ENCODE measurements at regions not wholly inside any gene's neighbourhood (a gene's known extent, or its start where the extent isn't known, plus 50 kb on each side); places are given as distances from the start of the nearest gene placed in this dataset.

DNA sequence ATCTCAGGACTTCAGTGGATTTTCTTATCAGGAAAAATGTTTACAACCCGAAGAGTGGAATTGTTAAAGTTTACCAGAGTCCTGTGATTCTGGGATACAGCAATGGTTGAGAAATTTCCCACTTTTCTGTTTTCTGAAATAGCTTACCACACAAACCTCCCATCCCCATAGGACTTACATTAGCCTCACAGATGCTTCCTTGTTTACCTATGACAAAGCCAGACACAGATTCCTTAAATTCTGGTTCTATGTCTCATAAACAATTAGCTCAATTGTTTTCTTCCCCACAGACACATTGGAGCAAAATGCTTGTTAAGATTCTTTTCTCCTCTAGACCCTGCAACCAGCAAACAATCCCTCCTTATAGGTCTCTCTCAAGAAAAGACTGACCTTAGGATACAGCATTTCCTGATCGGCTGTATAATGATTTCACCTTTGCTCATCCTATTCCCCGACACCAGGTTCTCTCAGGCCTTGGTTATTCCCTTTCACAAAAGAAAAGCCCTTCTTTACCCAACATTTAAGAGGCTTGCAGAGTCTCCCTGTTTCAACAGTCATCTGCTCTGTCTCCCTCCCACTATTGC is 886.2 kb downstream of the ARAP2 start:
- no peak for TF ChIP-seq EP300 (IDR thresholded peaks at IDR 0.05)
- TF ChIP-seq, protein P1, sequence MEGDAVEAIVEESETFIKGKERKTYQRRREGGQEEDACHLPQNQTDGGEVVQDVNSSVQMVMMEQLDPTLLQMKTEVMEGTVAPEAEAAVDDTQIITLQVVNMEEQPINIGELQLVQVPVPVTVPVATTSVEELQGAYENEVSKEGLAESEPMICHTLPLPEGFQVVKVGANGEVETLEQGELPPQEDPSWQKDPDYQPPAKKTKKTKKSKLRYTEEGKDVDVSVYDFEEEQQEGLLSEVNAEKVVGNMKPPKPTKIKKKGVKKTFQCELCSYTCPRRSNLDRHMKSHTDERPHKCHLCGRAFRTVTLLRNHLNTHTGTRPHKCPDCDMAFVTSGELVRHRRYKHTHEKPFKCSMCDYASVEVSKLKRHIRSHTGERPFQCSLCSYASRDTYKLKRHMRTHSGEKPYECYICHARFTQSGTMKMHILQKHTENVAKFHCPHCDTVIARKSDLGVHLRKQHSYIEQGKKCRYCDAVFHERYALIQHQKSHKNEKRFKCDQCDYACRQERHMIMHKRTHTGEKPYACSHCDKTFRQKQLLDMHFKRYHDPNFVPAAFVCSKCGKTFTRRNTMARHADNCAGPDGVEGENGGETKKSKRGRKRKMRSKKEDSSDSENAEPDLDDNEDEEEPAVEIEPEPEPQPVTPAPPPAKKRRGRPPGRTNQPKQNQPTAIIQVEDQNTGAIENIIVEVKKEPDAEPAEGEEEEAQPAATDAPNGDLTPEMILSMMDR (IDR thresholded peaks at IDR 0.05), result no peak
- no peak for TF ChIP-seq POLR2A (IDR thresholded peaks at IDR 0.05; ENCODE audit: low read depth)
- no peak for TF ChIP-seq POLR2AphosphoS5 (IDR thresholded peaks at IDR 0.05)
